Peyer's patch (tissue), 4 donors: ENCODE measurements at regions not wholly inside any gene's neighbourhood (a gene's known extent, or its start where the extent isn't known, plus 50 kb on each side); places are given as distances from the start of the nearest gene placed in this dataset.

Source experiments
- DNase-seq, 3 donors: peaks; one replicate each; pipeline ENCODE4 v3.0.0-alpha.2; 2017 to 2019
- H3K27ac ChIP-seq, 4 donors: fragments of 200-600 bp; sonication (generic); one replicate each; pipeline ENCODE4 v1.5.1; 2016 to 2019
- H3K27me3 ChIP-seq, 2 donors: fragments of 200-600 bp; sonication (generic); one replicate each; pipeline ENCODE4 v1.5.1; 2019
- H3K36me3 ChIP-seq, 3 donors: fragments of 200-600 bp; sonication (generic); one replicate each; pipeline ENCODE4 v1.5.1; 2016 to 2019
- H3K4me1 ChIP-seq, 4 donors: fragments of 200-600 bp; sonication (generic); one replicate each; pipeline ENCODE4 v1.5.1; 2016 to 2019
- H3K4me3 ChIP-seq, 4 donors: fragments of 200-600 bp; sonication (generic); 1 replicate in 3 of 4; 2 replicates in 1 of 4; pipeline ENCODE4 v1.5.1; 2016 to 2019; ENCODE audit warnings: mild to moderate bottlenecking in 1 of 4
- H3K9me3 ChIP-seq, 4 donors: fragments of 200-600 bp; sonication (generic); one replicate each; pipeline ENCODE4 v1.5.1; 2016 to 2019; ENCODE audit warnings: mild to moderate bottlenecking in 1 of 4
- POLR2A ChIP-seq, 2 donors: fragments of 450-650 bp; IDR thresholded peaks; one replicate each; pipeline ENCODE4 v1.5.1; 2017; ENCODE audit warnings: antibody characterized with exemption in 2 of 2, mild to moderate bottlenecking in 2 of 2, moderate library complexity in 2 of 2
- TF ChIP-seq, protein P1 (sequence below), 6 experiments: fragments of 450-650 bp in 4 of 6; fragments of 200-600 bp in 2 of 6; sonication (generic) in 1 of 6; IDR thresholded peaks; one replicate each; pipeline ENCODE4 v1.5.1; 2017 to 2019; ENCODE audit warnings: antibody characterized with exemption in 6 of 6, mild to moderate bottlenecking in 3 of 6, moderate library complexity in 1 of 6

DNA sequence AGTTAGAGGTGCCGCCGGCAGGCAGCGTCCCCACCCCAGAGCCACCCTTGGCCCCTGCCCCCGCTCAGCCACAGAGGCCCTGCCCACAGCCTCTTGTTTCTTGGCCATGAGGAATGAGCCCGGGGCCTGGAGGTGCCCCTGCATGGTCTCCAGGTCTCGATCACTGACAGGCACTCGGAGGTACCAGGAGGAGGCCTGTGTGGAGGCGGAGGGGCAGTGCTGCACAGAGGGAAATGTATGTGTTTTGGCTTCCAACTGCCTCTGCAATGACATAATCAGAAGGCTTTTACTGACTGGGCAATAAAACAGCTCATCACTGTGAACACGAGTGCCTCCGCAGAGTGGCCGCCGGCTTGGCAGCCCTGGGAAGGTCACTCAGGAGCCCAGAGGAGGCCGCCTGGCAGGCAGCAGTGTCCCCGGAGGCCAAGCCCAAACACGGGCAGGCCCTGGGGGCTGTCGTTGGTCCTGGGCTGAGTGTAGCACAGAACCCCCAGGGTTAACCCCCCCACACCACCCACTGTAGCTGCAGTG is 61.1 kb upstream of the GATA5 start:
- no peak overlapping the region for H3K4me3 ChIP-seq
- no peak for TF ChIP-seq POLR2A (IDR thresholded peaks at IDR 0.05)
- TF ChIP-seq, protein P1, sequence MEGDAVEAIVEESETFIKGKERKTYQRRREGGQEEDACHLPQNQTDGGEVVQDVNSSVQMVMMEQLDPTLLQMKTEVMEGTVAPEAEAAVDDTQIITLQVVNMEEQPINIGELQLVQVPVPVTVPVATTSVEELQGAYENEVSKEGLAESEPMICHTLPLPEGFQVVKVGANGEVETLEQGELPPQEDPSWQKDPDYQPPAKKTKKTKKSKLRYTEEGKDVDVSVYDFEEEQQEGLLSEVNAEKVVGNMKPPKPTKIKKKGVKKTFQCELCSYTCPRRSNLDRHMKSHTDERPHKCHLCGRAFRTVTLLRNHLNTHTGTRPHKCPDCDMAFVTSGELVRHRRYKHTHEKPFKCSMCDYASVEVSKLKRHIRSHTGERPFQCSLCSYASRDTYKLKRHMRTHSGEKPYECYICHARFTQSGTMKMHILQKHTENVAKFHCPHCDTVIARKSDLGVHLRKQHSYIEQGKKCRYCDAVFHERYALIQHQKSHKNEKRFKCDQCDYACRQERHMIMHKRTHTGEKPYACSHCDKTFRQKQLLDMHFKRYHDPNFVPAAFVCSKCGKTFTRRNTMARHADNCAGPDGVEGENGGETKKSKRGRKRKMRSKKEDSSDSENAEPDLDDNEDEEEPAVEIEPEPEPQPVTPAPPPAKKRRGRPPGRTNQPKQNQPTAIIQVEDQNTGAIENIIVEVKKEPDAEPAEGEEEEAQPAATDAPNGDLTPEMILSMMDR (IDR thresholded peaks at IDR 0.05) = no peak
- H3K36me3 ChIP-seq = no peaks in the 10 kb centered on the region
- H3K27me3 ChIP-seq = no peaks in the 10 kb centered on the region
- no peak overlapping the region for H3K27ac ChIP-seq
- DNase-seq = no peak
- no peaks in the 10 kb centered on the region for H3K9me3 ChIP-seq
- no peaks in the 10 kb centered on the region for H3K4me1 ChIP-seq

DNA sequence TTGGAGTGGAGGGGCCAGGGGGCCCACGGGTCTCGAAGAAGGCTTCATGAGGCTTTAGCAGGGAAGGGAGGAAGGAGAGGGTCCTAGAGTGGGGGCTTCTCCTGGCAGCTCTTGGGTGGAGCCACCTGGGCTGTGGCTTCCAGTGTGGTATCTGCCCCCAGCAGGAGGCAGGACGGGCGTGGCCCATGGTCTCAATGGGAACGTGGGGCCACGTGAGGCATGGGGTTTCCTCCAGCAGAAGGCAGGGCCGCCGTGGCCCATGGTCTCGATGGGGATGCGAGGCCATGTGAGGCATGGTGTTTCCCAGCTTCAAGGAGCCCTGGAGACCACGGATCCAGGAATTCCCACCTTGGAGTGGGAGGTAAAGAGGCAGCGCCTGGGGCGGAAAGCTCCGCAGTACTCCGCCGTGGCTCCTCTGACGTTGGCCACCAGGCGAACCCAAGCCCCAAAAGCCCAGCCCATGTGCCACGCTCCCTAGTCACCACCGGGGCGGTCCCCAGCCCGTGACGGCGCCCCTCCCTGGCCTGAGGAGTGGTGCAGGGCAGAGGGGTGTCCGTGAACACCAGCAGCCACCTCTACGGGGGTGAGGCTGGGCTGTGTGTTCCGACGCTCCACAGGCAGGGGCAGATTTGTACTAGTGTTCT is 62.0 kb upstream of the GATA5 start:
- TF ChIP-seq, protein P1 (IDR thresholded peaks at IDR 0.05) = no peak
- no peak for TF ChIP-seq POLR2A (IDR thresholded peaks at IDR 0.05)

DNA sequence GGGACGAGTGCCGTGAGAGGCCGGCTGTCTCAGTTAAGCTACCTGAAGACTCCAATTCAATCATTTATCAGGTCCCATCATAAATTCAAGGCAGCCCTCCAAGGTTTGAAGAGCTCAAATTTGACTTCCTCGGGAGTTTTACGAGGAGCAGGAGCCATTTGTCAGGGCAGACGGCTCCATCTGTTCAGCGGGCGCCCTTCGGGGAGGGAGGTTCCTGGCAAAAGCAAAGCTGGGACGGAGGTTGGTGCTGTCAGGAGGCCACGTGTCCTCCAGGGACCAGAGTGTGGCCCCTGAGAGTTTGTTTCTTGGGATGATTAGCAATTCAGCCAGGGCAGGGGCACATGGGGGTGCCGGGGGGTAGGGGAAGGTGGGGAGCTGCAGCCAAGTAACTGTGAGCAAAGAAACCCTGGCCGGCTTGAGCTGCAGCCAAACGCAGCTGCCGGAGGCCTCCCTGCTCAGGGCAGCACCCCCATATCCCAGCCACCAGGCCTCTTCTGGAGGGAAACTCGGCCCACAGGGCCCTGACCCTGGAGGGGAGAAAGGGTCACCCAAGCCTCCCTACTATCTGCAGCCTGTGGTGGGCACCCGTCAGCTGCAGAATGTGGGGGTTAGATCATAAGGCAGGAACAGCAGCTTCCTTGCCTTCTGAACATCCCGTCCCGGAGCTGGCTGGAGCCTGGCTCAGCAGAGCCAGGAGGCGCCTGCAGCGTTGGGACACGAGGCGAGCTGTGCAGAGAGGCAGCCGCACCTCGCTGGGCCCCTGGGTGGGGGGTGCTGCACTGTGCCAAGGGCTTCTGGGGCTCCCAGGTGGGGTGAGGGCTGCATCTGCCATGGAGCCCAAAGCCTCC is 63.6 kb upstream of the GATA5 start:
- TF ChIP-seq, protein P1 (IDR thresholded peaks at IDR 0.05) = no peak
- no peaks in the 10 kb centered on the region for H3K9me3 ChIP-seq
- H3K4me1 ChIP-seq = no peaks in the 10 kb centered on the region
- no peaks in the 10 kb centered on the region for H3K36me3 ChIP-seq
- no peaks in the 10 kb centered on the region for H3K27me3 ChIP-seq
- no peak overlapping the region for H3K4me3 ChIP-seq
- no peak for DNase-seq
- no peak overlapping the region for H3K27ac ChIP-seq

More for the DNA sequence above, 62.0 kb upstream of the GATA5 start:
- Histone ChIP-seq H3K4me3 (no peak overlapping the region), H3K9me3 (no peaks in the 10 kb centered on the region), H3K4me1 (no peaks in the 10 kb centered on the region), H3K36me3 (no peaks in the 10 kb centered on the region), H3K27ac (no peak overlapping the region), H3K27me3 (no peaks in the 10 kb centered on the region)
- DNase-seq = no peak

DNA sequence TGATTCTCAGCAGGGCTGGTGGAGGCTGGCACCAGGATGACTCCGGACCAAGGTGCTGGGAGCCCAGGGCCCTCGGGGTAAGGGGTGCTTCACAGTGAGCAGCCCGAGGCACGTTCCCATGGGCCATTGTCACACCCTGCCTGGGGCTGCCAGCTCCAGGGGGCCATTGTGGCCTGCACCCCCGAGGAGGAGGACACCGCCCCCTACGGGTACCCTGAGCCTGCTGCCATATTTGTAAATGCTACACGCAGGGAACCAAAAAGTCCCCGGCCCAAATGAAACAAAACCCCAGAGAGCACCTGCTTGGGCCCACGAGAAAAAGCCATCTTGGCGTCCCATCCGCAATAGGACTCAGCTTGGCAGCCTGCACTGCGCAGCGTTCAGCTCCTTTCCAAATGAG is 64.7 kb upstream of the GATA5 start:
- Histone ChIP-seq H3K9me3 (no peaks in the 10 kb centered on the region), H3K27me3 (no peaks in the 10 kb centered on the region), H3K4me1 (no peaks in the 10 kb centered on the region), H3K4me3 (no peak overlapping the region), H3K27ac (no peak overlapping the region), H3K36me3 (no peaks in the 10 kb centered on the region)
- TF ChIP-seq, protein P1 (IDR thresholded peaks at IDR 0.05) = no peak
- TF ChIP-seq POLR2A (IDR thresholded peaks at IDR 0.05) = no peak
- no peak for DNase-seq

DNA sequence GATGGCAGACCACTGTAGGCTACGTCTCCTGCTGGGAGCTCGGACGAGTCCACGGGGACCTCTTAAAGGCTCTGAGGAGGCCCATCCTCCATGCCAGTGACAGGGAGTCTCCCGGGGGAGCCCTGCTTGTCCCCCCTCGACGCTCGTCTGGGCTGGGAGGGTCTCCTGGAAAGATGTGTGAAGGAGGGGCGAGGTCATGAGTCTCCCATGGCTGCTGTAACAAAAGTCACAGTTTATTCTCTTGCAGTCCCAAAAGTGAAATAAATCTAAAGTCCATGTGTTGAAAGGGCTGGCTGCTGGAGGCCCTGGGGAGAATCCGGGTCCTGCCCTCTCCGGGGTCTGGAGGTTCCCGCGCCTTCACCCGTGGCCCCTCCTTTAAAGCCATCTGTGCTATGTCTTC is 67.1 kb upstream of the GATA5 start:
- H3K9me3 ChIP-seq = no peaks in the 10 kb centered on the region
- no peak for TF ChIP-seq POLR2A (IDR thresholded peaks at IDR 0.05)
- TF ChIP-seq, protein P1 (IDR thresholded peaks at IDR 0.05) = no peak
- H3K27me3 ChIP-seq = no peaks in the 10 kb centered on the region
- no peak overlapping the region for H3K4me3 ChIP-seq
- H3K36me3 ChIP-seq = no peaks in the 10 kb centered on the region
- no peak overlapping the region for H3K27ac ChIP-seq
- H3K4me1 ChIP-seq = no peaks in the 10 kb centered on the region
- no peak for DNase-seq
